Adrenal gland (tissue), 9 donors: ENCODE measurements at regions not wholly inside any gene's neighbourhood (a gene's known extent, or its start where the extent isn't known, plus 50 kb on each side); places are given as distances from the start of the nearest gene placed in this dataset.

Experiments
- DNase-seq, 7 donors: peaks; one replicate each; pipeline ENCODE4 v3.0.0-alpha.2; 2019 to 2020
- H3K27ac ChIP-seq, 5 donors: fragments of 200-600 bp; sonication (generic) in 4 of 5; 1 replicate in 3 of 5; 2 replicates in 2 of 5; pipeline versions ENCODE4 v1.5.1 to v1.8.0; 2016 to 2020; ENCODE audit warnings: mild to moderate bottlenecking in 1 of 5
- H3K27me3 ChIP-seq: fragments of 200-600 bp; 2 replicates; pipeline ENCODE4 v1.8.0; 2021
- H3K36me3 ChIP-seq, 2 donors: fragments of 200-600 bp; replicated peaks in 1 of 2; 1 replicate in 1 of 2; 2 replicates in 1 of 2; pipeline versions ENCODE4 v1.5.1 to v1.8.0; 2018 to 2022
- H3K4me1 ChIP-seq, 2 donors: fragments of 200-600 bp; replicated peaks in 1 of 2; 1 replicate in 1 of 2; 2 replicates in 1 of 2; pipeline versions ENCODE4 v1.5.1 to v1.8.0; 2018 to 2021
- H3K4me3 ChIP-seq, 4 donors: fragments of 200-600 bp; sonication (generic) in 3 of 4; one replicate each; pipeline ENCODE4 v1.5.1; 2016 to 2018
- H3K9me3 ChIP-seq, 3 donors: fragments of 200-600 bp; sonication (generic) in 1 of 3; replicated peaks in 1 of 3; 1 replicate in 2 of 3; 2 replicates in 1 of 3; pipeline versions ENCODE4 v1.5.1 to v1.8.0; 2016 to 2021
- POLR2A ChIP-seq, 2 donors: fragments of 450-650 bp; IDR thresholded peaks; one replicate each; pipeline ENCODE4 v1.6.1; 2017; ENCODE audit warnings: antibody characterized with exemption in 2 of 2, mild to moderate bottlenecking in 2 of 2, moderate library complexity in 1 of 2
- WGBS, 4 donors: extraction: QIAGEN DNeasy Blood & Tissue Kit in 2 of 4; methylation state at CpG; one replicate each; pipeline versions ENCODE4 v1.1.5 to v1.1.7; 2013 to 2017; 5-methylcytosine and 5-hydroxymethylcytosine counted together
- intact Hi-C, 2 donors: fragments of 100-400 bp; cut with DNase I; formaldehyde crosslinking; loops; one replicate each; pipeline versions ENCODE4 v1.14.1 to v1.15.0; 2022 to 2023
- TF ChIP-seq, protein P1 (sequence below), 6 experiments: fragments of 450-650 bp in 4 of 6; fragments of 200-600 bp in 2 of 6; sonication (generic) in 1 of 6; IDR thresholded peaks; 1 replicate in 5 of 6; 2 replicates in 1 of 6; pipeline versions ENCODE4 v1.5.1 to v1.8.0; 2016 to 2021; ENCODE audit warnings: antibody characterized with exemption in 6 of 6, mild to moderate bottlenecking in 2 of 6, moderate library complexity in 1 of 6
- donor health status: healthy with polysubstance abuse.
- donor health status: Bipolar disorder and iron deficiency.
- donor health status: DM: yes; HTN: yes; CAD: no.
- donor health status: DM: no; HTN: no; CAD: no.
- donor health status: DM: no; HTN: no; CAD: no.

DNA sequence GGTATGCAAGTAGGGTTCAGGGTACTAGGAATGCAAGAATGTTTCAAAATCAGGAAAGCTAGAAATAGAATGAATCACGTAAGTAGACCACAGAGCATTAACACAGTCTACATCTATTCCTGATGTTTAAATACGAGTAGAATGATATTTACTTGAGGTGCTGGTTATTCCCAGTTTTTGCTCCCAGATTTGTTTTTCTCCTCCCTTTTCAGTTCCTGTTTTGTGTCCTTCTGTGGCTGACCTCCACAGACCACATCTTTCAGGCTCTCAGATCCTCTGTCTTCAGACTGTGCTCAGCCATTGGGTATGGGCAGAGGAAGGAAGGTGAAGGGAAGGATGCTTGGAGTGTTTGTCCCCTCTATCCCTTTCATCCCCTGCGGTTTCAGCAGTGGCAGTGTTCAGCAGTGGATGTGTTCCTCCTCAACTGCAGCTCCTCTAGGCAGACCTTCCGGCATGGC, 276.6 kb downstream of the ZNF621 start:
- WGBS, 4 donors: 79 to 89% (median 81%) methylated on average over 4 of the region's 4 CpGs
- Histone ChIP-seq H3K4me3 (no peak overlapping the region), H3K9me3 (no peaks in the 10 kb centered on the region), H3K36me3 (no peaks in the 10 kb centered on the region), H3K4me1 (peaks cover 4 to 8% of the 10 kb centered on the region in 2 donors), H3K27ac (no peak overlapping the region), H3K27me3 (no peaks in the 10 kb centered on the region)
- intact Hi-C loops: no loop called here
- DNase-seq: no peak
- no peak for TF ChIP-seq POLR2A (IDR thresholded peaks at IDR 0.05)
- TF ChIP-seq, protein P1, sequence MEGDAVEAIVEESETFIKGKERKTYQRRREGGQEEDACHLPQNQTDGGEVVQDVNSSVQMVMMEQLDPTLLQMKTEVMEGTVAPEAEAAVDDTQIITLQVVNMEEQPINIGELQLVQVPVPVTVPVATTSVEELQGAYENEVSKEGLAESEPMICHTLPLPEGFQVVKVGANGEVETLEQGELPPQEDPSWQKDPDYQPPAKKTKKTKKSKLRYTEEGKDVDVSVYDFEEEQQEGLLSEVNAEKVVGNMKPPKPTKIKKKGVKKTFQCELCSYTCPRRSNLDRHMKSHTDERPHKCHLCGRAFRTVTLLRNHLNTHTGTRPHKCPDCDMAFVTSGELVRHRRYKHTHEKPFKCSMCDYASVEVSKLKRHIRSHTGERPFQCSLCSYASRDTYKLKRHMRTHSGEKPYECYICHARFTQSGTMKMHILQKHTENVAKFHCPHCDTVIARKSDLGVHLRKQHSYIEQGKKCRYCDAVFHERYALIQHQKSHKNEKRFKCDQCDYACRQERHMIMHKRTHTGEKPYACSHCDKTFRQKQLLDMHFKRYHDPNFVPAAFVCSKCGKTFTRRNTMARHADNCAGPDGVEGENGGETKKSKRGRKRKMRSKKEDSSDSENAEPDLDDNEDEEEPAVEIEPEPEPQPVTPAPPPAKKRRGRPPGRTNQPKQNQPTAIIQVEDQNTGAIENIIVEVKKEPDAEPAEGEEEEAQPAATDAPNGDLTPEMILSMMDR (IDR thresholded peaks at IDR 0.05): no peak

DNA sequence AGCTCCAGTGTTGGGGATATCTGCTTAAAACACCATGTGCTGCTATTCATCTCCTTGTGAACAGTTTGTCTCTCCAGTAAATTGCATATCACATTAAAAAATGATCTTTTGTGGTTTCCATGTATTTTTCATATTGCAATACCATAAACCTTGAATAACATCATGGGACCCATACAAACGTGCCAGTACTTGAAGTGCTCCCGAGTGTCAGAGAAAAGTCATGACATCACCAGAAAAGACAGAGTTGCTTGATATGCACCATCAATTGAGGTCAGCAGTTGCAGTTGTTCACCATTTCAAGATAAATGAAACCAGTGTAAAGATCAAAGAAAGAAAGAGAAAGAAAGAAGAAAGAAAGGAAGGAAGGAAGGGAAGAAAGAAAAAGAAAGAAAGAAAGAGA, 278.6 kb downstream of the ZNF621 start:
- Histone ChIP-seq H3K9me3 (no peaks in the 10 kb centered on the region), H3K27ac (no peak overlapping the region), H3K4me3 (no peak overlapping the region), H3K36me3 (no peaks in the 10 kb centered on the region), H3K27me3 (no peaks in the 10 kb centered on the region), H3K4me1 (peaks cover 4 to 8% of the 10 kb centered on the region in 2 donors)
- TF ChIP-seq, protein P1 (IDR thresholded peaks at IDR 0.05): no peak
- TF ChIP-seq POLR2A (IDR thresholded peaks at IDR 0.05): no peak
- no peak for DNase-seq
- WGBS, 4 donors: 59 to 80% (median 70%) methylated on average over 2 of the region's 2 CpGs
- intact Hi-C loops: no loop called here

DNA sequence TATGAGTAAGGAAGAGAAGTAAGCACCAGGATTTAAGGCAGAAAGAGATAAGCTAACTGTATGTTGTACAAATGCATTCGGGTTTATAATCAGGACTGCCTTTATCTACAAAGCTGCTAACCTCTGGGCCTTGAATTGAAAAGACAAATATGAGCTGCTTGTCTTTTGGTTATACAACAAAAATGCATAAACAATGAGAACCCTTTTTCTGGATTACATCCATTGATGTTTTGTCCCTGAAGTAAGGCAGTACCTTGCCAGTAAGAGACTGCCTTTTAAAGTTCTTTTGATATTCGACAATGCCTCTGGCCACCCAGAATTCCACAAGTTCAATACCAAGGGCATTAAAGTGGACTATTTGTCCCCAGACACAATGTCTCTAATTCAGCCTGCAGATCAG, 280.7 kb downstream of the ZNF621 start:
- no peak for DNase-seq
- Histone ChIP-seq H3K36me3 (no peaks in the 10 kb centered on the region), H3K4me3 (no peak overlapping the region), H3K27ac (no peak overlapping the region), H3K9me3 (peaks cover 0 to 9% (median 7%) of the 10 kb centered on the region in 3 donors), H3K27me3 (no peaks in the 10 kb centered on the region), H3K4me1 (peaks cover 0 to 6% of the 10 kb centered on the region in 2 donors)
- WGBS, 4 donors: 28 to 36% (median 32%) methylated on average over 2 of the region's 2 CpGs
- TF ChIP-seq POLR2A (IDR thresholded peaks at IDR 0.05): no peak
- TF ChIP-seq, protein P1 (IDR thresholded peaks at IDR 0.05): no peak
- intact Hi-C loops: no loop called here

DNA sequence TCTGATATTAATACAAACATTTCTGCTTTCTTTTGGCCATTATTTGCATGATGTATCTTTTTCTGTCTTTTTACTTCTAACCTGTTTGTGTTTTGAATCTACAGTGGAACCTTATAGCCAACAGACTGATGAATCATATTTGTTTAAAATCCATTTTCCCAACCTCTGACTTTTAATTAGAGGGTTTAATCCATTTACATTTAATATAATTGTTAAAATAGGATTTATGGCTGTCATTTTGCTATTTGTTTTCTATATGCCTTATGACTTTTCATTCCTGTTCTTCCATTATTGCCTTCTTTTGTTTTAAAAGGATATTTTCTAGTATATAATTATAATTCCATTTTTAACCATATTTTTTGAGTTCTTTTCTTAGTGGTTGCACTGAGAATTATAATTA, 286.1 kb downstream of the ZNF621 start:
- Histone ChIP-seq H3K4me3 (no peak overlapping the region), H3K27ac (no peak overlapping the region), H3K27me3 (no peaks in the 10 kb centered on the region), H3K4me1 (no peaks in the 10 kb centered on the region), H3K36me3 (no peaks in the 10 kb centered on the region), H3K9me3 (peaks cover 0 to 17% (median 15%) of the 10 kb centered on the region in 3 donors)
- intact Hi-C loops: no loop called here
- DNase-seq: no peak
- TF ChIP-seq, protein P1 (IDR thresholded peaks at IDR 0.05): no peak
- no peak for TF ChIP-seq POLR2A (IDR thresholded peaks at IDR 0.05)
